HCT116 (cell line): ENCODE measurements at regions not wholly inside any gene's neighbourhood (a gene's known extent, or its start where the extent isn't known, plus 50 kb on each side); places are given as distances from the start of the nearest gene placed in this dataset.

Experiments used
- ATAC-seq: fragments of 200-7000 bp; cut with Tn5 transposase; 2 replicates; pipeline ENCODE4 v1.9.1; 2020; ENCODE audit warnings: mild to moderate bottlenecking, moderate library complexity
- BruUV-seq: library from RNA; stranded (reverse); fragments of 400-500 nt; replicated peaks from 2 replicates; lab custom pipeline; 2021; lab: Mats Ljungman, UMichigan
- CTCF ChIA-PET: fragments of 300-600 bp; sonication (Branson Sonifier 250); formaldehyde crosslinking; loops from one replicate; lab custom pipeline; 2021; ENCODE audit warnings: antibody characterized with exemption; lab: Charles Lee
- POLR2A ChIA-PET: fragments of 300-600, 350-600 bp; sonication (Branson Sonifier 250); formaldehyde crosslinking; loops from one replicate; lab custom pipeline; 2021; ENCODE audit warnings: antibody characterized with exemption; lab: Charles Lee
- RAD21 ChIA-PET, 2 experiments: fragments of 300-600 bp; sonication (Branson Sonifier 250); formaldehyde crosslinking; loops; one replicate each; lab custom pipeline; 2023; ENCODE audit warnings: low total read pairs in 2 of 2; ENCODE audit not compliant: uncharacterized antibody in 2 of 2, unreplicated experiment in 2 of 2, low non-redundant PET in 1 of 2; lab: Charles Lee
- DNase-seq: peaks from one replicate; pipeline ENCODE4 v3.0.0-alpha.2; 2010; ENCODE audit warnings: low read depth, low spot score
- H2AFZ ChIP-seq: fragments of 200-600 bp; shearing (Covaris generic), sonication (generic); 2 replicates; pipeline ENCODE4 v1.6.1; 2017; ENCODE audit warnings: low read depth, mixed run types, mixed read lengths, antibody characterized with exemption, low read length; ENCODE audit not compliant: poor library complexity, severe bottlenecking
- H3K27ac ChIP-seq: 2 replicates; pipeline ENCODE4 v1.5.1; 2012; ENCODE audit warnings: low read depth, low read length
- H3K27me3 ChIP-seq: fragments of 200-600 bp; sonication (generic); 2 replicates; pipeline ENCODE4 v1.6.1; 2016; ENCODE audit warnings: mixed run types, low read length, mixed read lengths; ENCODE audit not compliant: insufficient read depth
- H3K36me3 ChIP-seq, 2 experiments: fragments of 200-500 bp in 1 of 2; fragments of 200-600 bp in 1 of 2; sonication (Bioruptor generic) in 1 of 2; sonication (generic) in 1 of 2; 2 replicates each; pipeline versions ENCODE4 v1.5.1 to v1.6.1; 2014 to 2016; ENCODE audit warnings: low read length in 2 of 2, inconsistent platforms in 1 of 2, mixed read lengths in 1 of 2, mixed run types in 1 of 2; ENCODE audit not compliant: insufficient read depth in 2 of 2, control insufficient read depth in 1 of 2
- H3K4me1 ChIP-seq, 2 experiments: fragments of 200-600 bp in 1 of 2; sonication (generic) in 1 of 2; 2 replicates each; pipeline versions ENCODE4 v1.5.1 to v1.6.1; 2012 to 2017; ENCODE audit warnings: low read length in 2 of 2, inconsistent platforms in 1 of 2, mild to moderate bottlenecking in 1 of 2, mixed read lengths in 1 of 2, mixed run types in 1 of 2, moderate library complexity in 1 of 2; ENCODE audit not compliant: insufficient read depth in 2 of 2, control insufficient read depth in 1 of 2
- H3K4me2 ChIP-seq: fragments of 200-600 bp; sonication (generic); 2 replicates; pipeline ENCODE4 v1.6.1; 2017; ENCODE audit warnings: mixed run types, low read length, mixed read lengths
- H3K4me3 ChIP-seq, 2 experiments: fragments of 200-600 bp in 1 of 2; sonication (generic) in 1 of 2; replicated peaks in 1 of 2; 2 replicates each; pipeline ENCODE4 v1.5.1; 2011 to 2016; ENCODE audit warnings: low read length in 2 of 2, control low read depth in 1 of 2, low read depth in 1 of 2, mild to moderate bottlenecking in 1 of 2, mixed read lengths in 1 of 2, mixed run types in 1 of 2
- H3K79me2 ChIP-seq: fragments of 200-600 bp; sonication (generic); 2 replicates; pipeline ENCODE4 v1.6.1; 2017; ENCODE audit warnings: mild to moderate bottlenecking, mixed run types, low read length, moderate library complexity, mixed read lengths; ENCODE audit not compliant: insufficient read depth
- H3K9ac ChIP-seq: fragments of 200-600 bp; sonication (generic); 2 replicates; pipeline ENCODE4 v1.6.1; 2016; ENCODE audit warnings: low read length, mixed read lengths
- H3K9me2 ChIP-seq: fragments of 200-600 bp; sonication (generic), shearing (Covaris generic); 2 replicates; pipeline ENCODE4 v1.6.1; 2017; ENCODE audit warnings: mixed run types, mild to moderate bottlenecking, moderate library complexity; ENCODE audit not compliant: insufficient read depth
- H3K9me3 ChIP-seq, 2 experiments: fragments of 200-500 bp in 1 of 2; fragments of 200-600 bp in 1 of 2; sonication (Bioruptor generic) in 1 of 2; sonication (generic) in 1 of 2; 2 replicates each; pipeline ENCODE4 v1.6.1; 2014 to 2017; ENCODE audit warnings: low read length in 2 of 2, mixed read lengths in 2 of 2, inconsistent platforms in 1 of 2, low read depth in 1 of 2, mild to moderate bottlenecking in 1 of 2, mixed run types in 1 of 2, moderate library complexity in 1 of 2; ENCODE audit not compliant: control insufficient read depth in 1 of 2, insufficient read depth in 1 of 2
- H4K20me1 ChIP-seq: fragments of 200-600 bp; sonication (generic), shearing (Covaris generic); 2 replicates; pipeline ENCODE4 v1.6.1; 2017; ENCODE audit warnings: mixed run types, mild to moderate bottlenecking, moderate library complexity; ENCODE audit not compliant: insufficient read depth
- ATF3 ChIP-seq: IDR thresholded peaks from 2 replicates; pipeline ENCODE4 v1.6.1; 2012
- CEBPB ChIP-seq: IDR thresholded peaks from 2 replicates; pipeline ENCODE4 v1.6.1; 2012; ENCODE audit warnings: low read depth
- CTCF ChIP-seq, 3 experiments: fragments of 200-600 bp in 1 of 3; sonication (generic) in 1 of 3; IDR thresholded peaks in 2 of 3; conservative IDR thresholded peaks in 1 of 3; 2 replicates each; pipeline ENCODE4 v1.5.1; 2012 to 2017; ENCODE audit warnings: low read depth in 2 of 3, low read length in 2 of 3, antibody characterized with exemption in 1 of 3, borderline replicate concordance in 1 of 3, control low read depth in 1 of 3, mild to moderate bottlenecking in 1 of 3, mixed read lengths in 1 of 3, mixed run types in 1 of 3, moderate library complexity in 1 of 3; ENCODE audit not compliant: insufficient read depth in 1 of 3
- ELF1 ChIP-seq: IDR thresholded peaks from 2 replicates; pipeline ENCODE4 v1.6.1; 2012; ENCODE audit warnings: low read depth, borderline replicate concordance
- EZH2phosphoT487 ChIP-seq: fragments of 200-600 bp; IDR thresholded peaks from 2 replicates; pipeline ENCODE4 v1.6.1; 2018; ENCODE audit warnings: antibody characterized with exemption, borderline replicate concordance
- FOSL1 ChIP-seq: IDR thresholded peaks from 2 replicates; pipeline ENCODE4 v1.6.1; 2012; ENCODE audit warnings: low read depth
- MAX ChIP-seq: IDR thresholded peaks from 2 replicates; pipeline ENCODE4 v1.6.1; 2012
- POLR2A ChIP-seq: IDR thresholded peaks from 2 replicates; pipeline ENCODE4 v1.7.0; 2011; ENCODE audit warnings: borderline replicate concordance; ENCODE audit not compliant: insufficient read depth, insufficient read length; ENCODE audit errors: extremely low read depth
- RAD21 ChIP-seq: IDR thresholded peaks from 2 replicates; pipeline ENCODE4 v1.6.1; 2012; ENCODE audit warnings: low read depth, mild to moderate bottlenecking
- REST ChIP-seq: IDR thresholded peaks from 2 replicates; pipeline ENCODE4 v1.6.1; 2012; ENCODE audit warnings: low read depth
- SIN3A ChIP-seq: IDR thresholded peaks from 2 replicates; pipeline ENCODE4 v1.6.1; 2012; ENCODE audit warnings: low read depth
- SP1 ChIP-seq: IDR thresholded peaks from 2 replicates; pipeline ENCODE4 v1.6.1; 2012; ENCODE audit warnings: low read depth
- SRF ChIP-seq: IDR thresholded peaks from 2 replicates; pipeline ENCODE4 v1.6.1; 2012; ENCODE audit warnings: low read depth
- TCF7L2 ChIP-seq: IDR thresholded peaks from 2 replicates; pipeline ENCODE4 v1.7.0; 2011; ENCODE audit warnings: borderline replicate concordance, inconsistent platforms; ENCODE audit not compliant: insufficient read depth, insufficient read length; ENCODE audit errors: extremely low read depth
- YY1 ChIP-seq: IDR thresholded peaks from 2 replicates; pipeline ENCODE4 v1.6.1; 2011; ENCODE audit warnings: low read length, low read depth, moderate library complexity, mild to moderate bottlenecking; ENCODE audit not compliant: insufficient replicate concordance; ENCODE audit errors: extremely low read depth
- ZFX ChIP-seq: fragments of 450-650 bp; IDR thresholded peaks from 2 replicates; pipeline ENCODE4 v1.6.1; 2017
- intact Hi-C: fragments of 100-400 bp; cut with micrococcal nuclease; formaldehyde crosslinking; loops from 2 replicates; pipeline ENCODE4 v1.10.0; 2022

DNA sequence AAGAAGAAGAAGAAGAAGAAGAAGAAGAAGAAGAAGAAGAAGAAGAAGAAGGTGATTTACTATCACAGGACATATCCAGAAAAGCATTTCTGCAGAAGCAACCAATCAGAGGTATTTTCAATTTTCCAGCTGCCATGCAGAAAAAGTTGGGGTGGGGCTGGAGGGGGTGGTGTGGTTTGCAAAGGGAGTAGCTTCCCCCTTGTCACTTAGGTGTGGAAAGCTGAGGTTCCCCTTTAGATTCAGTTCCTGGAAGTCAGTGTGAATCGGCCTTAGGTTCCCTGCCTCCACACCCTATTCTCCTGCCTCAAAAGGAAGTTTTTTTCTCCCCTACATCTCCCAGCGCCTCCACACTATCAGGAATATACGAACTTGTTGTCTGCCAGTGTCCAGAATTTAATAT lies 276.7 kb upstream of the ARRDC4 start:
- no peak for TF ChIP-seq ZFX
- TF ChIP-seq MAX, result no peak
- TF ChIP-seq EZH2phosphoT487, result no peak
- no peak for TF ChIP-seq SP1
- TF ChIP-seq SIN3A, result no peak
- no peak for TF ChIP-seq POLR2A
- TF ChIP-seq REST, result no peak
- no peak for TF ChIP-seq CEBPB
- no peak for TF ChIP-seq TCF7L2
- no peak for TF ChIP-seq SRF
- no peak for TF ChIP-seq YY1
- no peak for TF ChIP-seq ATF3
- TF ChIP-seq FOSL1, result no peak
- no peak for TF ChIP-seq ELF1
- TF ChIP-seq CTCF (IDR thresholded peaks at IDR 0.05 in 2 of 3, conservative IDR thresholded peaks at IDR 0.05 in 1 of 3; ENCODE audit: borderline replicate concordance in 1 of 3, insufficient read depth in 1 of 3, low read depth in 2 of 3, low read length in 2 of 3), result no peak
- TF ChIP-seq RAD21, result no peak
- TF ChIP-seq, all 23 proteins: peak for 0
- H4K20me1 ChIP-seq, result no peaks in the 10 kb centered on the region
- intact Hi-C loops, result no loop called here
- H3K27ac ChIP-seq, result no peak overlapping the region
- BruUV-seq, result no TSS peak
- ChIA-PET POLR2A (no interaction called here), CTCF (no interaction called here), RAD21 (no interaction called here)
- H3K27me3 ChIP-seq, result no peaks in the 10 kb centered on the region
- no peaks in the 10 kb centered on the region for H3K36me3 ChIP-seq
- H3K9me3 ChIP-seq, result no peaks in the 10 kb centered on the region; a peak in 1 of 4 replicates
- H3K9me2 ChIP-seq, result no peaks in the 10 kb centered on the region
- no peak overlapping the region for H3K9ac ChIP-seq
- no peaks in the 10 kb centered on the region for H3K4me1 ChIP-seq
- no peak overlapping the region for H3K4me2 ChIP-seq
- DNase-seq (no peak), ATAC-seq (no peak)
- H3K79me2 ChIP-seq, result no peaks in the 10 kb centered on the region
- H2AFZ ChIP-seq, result no peak overlapping the region
- H3K4me3 ChIP-seq, result no peak overlapping the region
